Psoas muscle (tissue), 7 donors: ENCODE measurements at regions not wholly inside any gene's neighbourhood (a gene's known extent, or its start where the extent isn't known, plus 50 kb on each side); places are given as distances from the start of the nearest gene placed in this dataset.
A peak's percentile ranks its signal among the peaks of the same experiment; 100 is the strongest.
"Not testable (repeated sequence)": the region's sequence is repeated elsewhere in the genome, so short reads cannot be mapped to it uniquely, and the experiment has no call there.

Experiments
- ATAC-seq, 4 donors: fragments of 200-7000 bp; cut with Tn5 transposase; one replicate each; pipeline ENCODE4 v1.9.1; 2020; ENCODE audit warnings: moderate library complexity in 3 of 4, mild to moderate bottlenecking in 2 of 4
- DNase-seq, 2 donors: peaks; one replicate each; pipeline ENCODE4 v3.0.0-alpha.2; 2020
- H3K27ac ChIP-seq: fragments of 200-600 bp; one replicate; pipeline ENCODE4 v1.8.0; 2022
- H3K27me3 ChIP-seq, 3 donors: fragments of 200-600 bp in 1 of 3; one replicate each; pipeline versions ENCODE4 v1.6.1 to v1.8.0; 2013 to 2022; ENCODE audit warnings: low read length in 2 of 3, mild to moderate bottlenecking in 2 of 3, moderate library complexity in 1 of 3; ENCODE audit not compliant: insufficient read depth in 3 of 3
- H3K36me3 ChIP-seq, 2 donors: fragments of 200-600 bp in 1 of 2; one replicate each; pipeline versions ENCODE4 v1.6.1 to v1.8.0; 2013 to 2022; ENCODE audit warnings: low read depth in 1 of 2, mild to moderate bottlenecking in 1 of 2, moderate library complexity in 1 of 2; ENCODE audit not compliant: insufficient read depth in 1 of 2
- H3K4me1 ChIP-seq: fragments of 200-600 bp; one replicate; pipeline ENCODE4 v1.8.0; 2022
- H3K4me3 ChIP-seq: fragments of 200-600 bp; one replicate; pipeline ENCODE4 v1.8.0; 2022; ENCODE audit warnings: mild to moderate bottlenecking
- H3K9me3 ChIP-seq: fragments of 200-600 bp; one replicate; pipeline ENCODE4 v1.8.0; 2022
- CTCF ChIP-seq: fragments of 200-600 bp; IDR thresholded peaks from one replicate; pipeline ENCODE4 v1.8.0; 2022; ENCODE audit warnings: antibody characterized with exemption
- WGBS, 3 donors: extraction: QIAGEN DNeasy Blood & Tissue Kit; methylation state at CpG; one replicate each; pipeline versions ENCODE4 v1.1.6 to v1.1.7; 2013; 5-methylcytosine and 5-hydroxymethylcytosine counted together
- intact Hi-C, 2 donors: fragments of 100-400 bp; cut with DNase I; formaldehyde crosslinking; loops; one replicate each; pipeline versions ENCODE4 v1.11.0 to v1.14.2; 2022
- donor health status: healthy with polysubstance abuse.
- donor health status: DM: no; HTN: no; CAD: no; lungs with moderate emphysema.
- donor health status: Bipolar disorder and iron deficiency.
- donor health status: healthy.
- donor health status: DM: yes; HTN: yes; CAD: no.
- donor health status: DM: no; HTN: no; CAD: no.
- donor health status: DM: yes; HTN: yes; CAD: no.

DNA sequence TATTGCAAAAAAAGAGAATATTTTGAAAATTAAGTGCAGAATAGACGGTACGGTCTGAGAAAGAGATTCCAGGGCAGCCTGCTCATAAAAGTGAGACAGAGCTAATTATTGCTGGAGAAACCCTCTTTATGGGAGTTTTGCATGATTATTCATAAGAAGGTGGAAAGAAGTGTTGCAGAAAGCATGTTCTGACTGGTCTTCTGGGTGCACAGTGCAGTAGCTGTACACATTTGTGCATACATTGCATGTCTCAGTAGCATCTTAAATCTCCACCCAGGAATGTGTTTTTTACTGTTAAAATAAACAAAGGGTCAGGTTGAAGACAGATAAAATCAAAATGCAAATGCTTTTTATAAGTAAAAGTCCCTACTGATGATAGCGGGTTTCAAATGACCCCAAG, 1813.6 kb upstream of the DEFB115 start:
- no peaks in the 10 kb centered on the region for H3K36me3 ChIP-seq
- H3K9me3 ChIP-seq, result no peaks in the 10 kb centered on the region
- no peak overlapping the region for H3K4me3 ChIP-seq
- intact Hi-C loops, result no loop called here
- peaks cover 0 to 1% (median 0%) of the 10 kb centered on the region in 3 donors for H3K27me3 ChIP-seq
- WGBS, 3 donors, result 62 to 75% (median 70%) methylated on average over 3 of the region's 3 CpGs
- DNase-seq (no peak), ATAC-seq (no peak)
- H3K27ac ChIP-seq, result no peak overlapping the region
- H3K4me1 ChIP-seq, result no peaks in the 10 kb centered on the region
- TF ChIP-seq CTCF, result no peak

GRCh38 chr20:29445050-29445907, 1812.2 kb upstream of the DEFB115 start:
- H3K4me1 ChIP-seq, H3K27ac ChIP-seq, H3K27me3 ChIP-seq, intact Hi-C loops, H3K9me3 ChIP-seq, H3K36me3 ChIP-seq: not testable (repeated sequence)
- WGBS, 3 donors, result 22 to 43% (median 35%) methylated on average over 27 to 28 of the region's 28 CpGs
- peak; percentile 95 to 99 (median 96) for ATAC-seq
- peak; percentile 27 to 83 for DNase-seq
- peak overlapping the region; percentile 46 for H3K4me3 ChIP-seq

- ATAC-seq, intact Hi-C loops, H3K4me1 ChIP-seq, H3K27ac ChIP-seq, H3K36me3 ChIP-seq, H3K27me3 ChIP-seq, DNase-seq, H3K4me3 ChIP-seq, H3K9me3 ChIP-seq: not testable (repeated sequence)
- 44 to 49% (median 49%) methylated on average over 42 to 52 of the region's 52 CpGs for WGBS, 3 donors
Observed at GRCh38 chr20:29447517-29448484, 1809.7 kb upstream of the DEFB115 start.

GRCh38 chr20:29448806-29449470, 1808.5 kb upstream of the DEFB115 start:
- H3K27ac ChIP-seq, result no peak overlapping the region
- DNase-seq (no peak), ATAC-seq (no peak)
- H3K4me3 ChIP-seq, result no peak overlapping the region
- H3K9me3 ChIP-seq, result peaks cover 3% of the 10 kb centered on the region
- WGBS, 3 donors, result 76 to 85% (median 79%) methylated on average over 22 to 23 of the region's 23 CpGs
- no peaks in the 10 kb centered on the region for H3K36me3 ChIP-seq
- no peaks in the 10 kb centered on the region for H3K4me1 ChIP-seq
- peaks cover 0 to 3% (median 0%) of the 10 kb centered on the region in 3 donors for H3K27me3 ChIP-seq
- TF ChIP-seq CTCF, result no peak
- intact Hi-C loops, result no loop called here

- intact Hi-C loops, result no loop called here
- DNase-seq, result no peak
Observed at GRCh38 chr20:29452186-29452585, 1805.3 kb upstream of the DEFB115 start.

DNA sequence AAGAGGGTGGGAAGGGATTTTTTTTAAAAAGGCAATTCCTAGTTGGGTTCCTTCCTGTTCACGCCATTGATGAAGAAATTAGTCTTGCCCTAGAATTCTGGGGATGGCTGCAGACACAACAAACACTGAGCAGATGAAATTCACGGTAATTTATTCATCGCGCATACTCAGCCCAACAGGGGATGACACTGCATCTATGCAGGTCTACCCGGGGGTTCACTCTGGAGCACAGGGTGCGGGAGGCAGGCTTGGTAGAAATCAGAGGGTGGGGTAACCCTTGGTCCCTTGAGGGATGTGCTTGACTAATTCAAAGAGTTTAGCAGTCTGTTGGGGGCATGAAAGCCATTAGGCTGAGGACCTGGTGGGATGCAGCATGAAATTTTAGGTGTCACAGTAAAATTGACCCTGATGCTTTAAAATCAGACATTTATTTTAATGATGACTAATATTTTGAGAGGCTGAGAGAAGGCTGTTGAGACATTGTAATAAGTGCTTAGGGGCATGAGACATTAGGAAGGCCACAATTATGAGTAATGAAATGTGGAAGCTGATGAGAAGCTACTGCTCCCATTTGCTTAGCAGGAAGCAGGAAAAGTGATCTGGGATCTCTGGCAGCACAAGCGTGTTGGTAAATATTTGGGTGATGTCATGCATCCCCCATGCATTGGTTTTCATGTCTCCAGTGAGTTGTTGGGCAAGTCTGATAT, 1800.3 kb upstream of the DEFB115 start:
- H3K4me3 ChIP-seq, H3K4me1 ChIP-seq, H3K9me3 ChIP-seq, ATAC-seq, H3K27me3 ChIP-seq, DNase-seq, H3K27ac ChIP-seq, intact Hi-C loops, H3K36me3 ChIP-seq: not testable (repeated sequence)
- 43 to 48% (median 46%) methylated on average over 7 of the region's 7 CpGs for WGBS, 3 donors

More at GRCh38 chr20:29452186-29452585, 1805.3 kb upstream of the DEFB115 start:
- no peak overlapping the region for H3K27ac ChIP-seq
- 61 to 66% (median 64%) methylated on average over 8 of the region's 8 CpGs for WGBS, 3 donors
- no peak for TF ChIP-seq CTCF
- H3K4me1 ChIP-seq, result no peaks in the 10 kb centered on the region
- H3K36me3 ChIP-seq, result no peaks in the 10 kb centered on the region
- no peak for ATAC-seq
- peaks cover 0 to 3% (median 0%) of the 10 kb centered on the region in 3 donors for H3K27me3 ChIP-seq
- H3K9me3 ChIP-seq, result peaks cover 3% of the 10 kb centered on the region
- no peak overlapping the region for H3K4me3 ChIP-seq
